Right kidney (tissue), 1 donor: ENCODE measurements at regions not wholly inside any gene's neighbourhood (a gene's known extent, or its start where the extent isn't known, plus 50 kb on each side); places are given as distances from the start of the nearest gene placed in this dataset.

Source experiments
- DNase-seq: peaks from one replicate; pipeline ENCODE4 v3.0.0-alpha.2; 2016

GRCh38 chr10:20971901-20972300 is 74.8 kb upstream of the NEBL start:
- no peak for DNase-seq

- no peak for DNase-seq
Measured at GRCh38 chr10:20970708-20971107, 73.6 kb upstream of the NEBL start.

- DNase-seq, result no peak
Measured at GRCh38 chr10:20970044-20970443, 72.9 kb upstream of the NEBL start.

DNA sequence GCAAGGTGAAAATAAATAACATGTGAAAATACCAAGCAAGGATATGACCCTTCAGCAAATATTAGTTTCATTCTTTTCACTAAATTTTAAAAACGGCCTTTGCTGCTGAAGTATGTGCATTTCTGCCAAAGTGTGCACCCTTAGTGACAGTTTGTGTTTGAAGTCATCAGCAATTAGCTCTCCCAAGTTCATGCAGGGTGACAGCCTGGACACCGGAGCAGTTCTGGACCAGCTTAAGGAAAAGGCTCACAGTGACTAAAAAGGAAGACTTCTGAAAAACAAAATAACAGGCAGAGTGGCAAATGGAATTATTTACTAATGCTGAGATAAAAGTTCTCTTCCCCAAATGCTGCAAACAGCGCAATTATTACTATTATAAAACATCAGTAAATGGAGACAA is 69.3 kb upstream of the NEBL start:
- no peak for DNase-seq

DNA sequence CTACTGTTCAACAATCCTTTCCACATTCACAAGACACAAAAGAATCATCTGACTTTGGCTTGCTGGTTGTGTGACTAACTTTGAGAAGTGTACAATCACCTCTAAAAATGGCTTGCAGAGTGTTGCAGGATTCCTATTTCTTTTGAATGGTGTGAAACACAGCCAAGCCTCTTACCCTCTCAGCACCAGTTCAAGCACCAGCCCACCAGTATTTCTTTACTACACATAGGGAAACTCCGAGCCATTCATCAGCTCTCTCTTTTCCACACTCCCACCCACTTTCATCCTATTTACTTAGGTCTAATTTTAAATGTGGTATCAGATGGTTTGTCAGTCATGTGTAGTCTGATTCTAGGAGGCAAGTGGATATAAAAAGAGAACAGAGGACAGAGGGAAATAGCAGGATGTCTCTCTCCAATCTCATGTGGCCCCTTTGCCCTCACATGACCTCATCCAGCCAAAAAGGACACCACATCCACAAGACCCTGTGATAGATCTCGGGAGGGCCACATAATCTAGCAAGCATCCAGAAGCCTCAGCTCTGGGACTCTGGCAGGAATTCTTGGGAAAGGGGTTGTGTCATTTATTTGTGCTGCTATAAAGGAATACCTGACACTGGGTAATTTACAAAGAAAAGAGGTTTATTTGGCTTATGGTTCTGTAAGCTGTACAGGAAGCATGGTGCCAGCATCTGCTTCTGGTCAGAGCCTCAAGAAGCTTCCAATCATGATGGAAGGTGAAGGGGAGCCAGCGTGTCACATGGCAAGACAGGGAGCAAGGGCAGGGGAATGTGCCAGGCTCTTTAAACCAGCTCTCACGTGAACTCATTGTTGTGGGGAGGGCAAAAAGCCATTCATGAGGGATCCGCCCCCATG is 66.8 kb upstream of the NEBL start:
- DNase-seq, result no peak

- peak; percentile 11 for DNase-seq
Measured at GRCh38 chr10:20963056-20963455, 65.9 kb upstream of the NEBL start.

DNA sequence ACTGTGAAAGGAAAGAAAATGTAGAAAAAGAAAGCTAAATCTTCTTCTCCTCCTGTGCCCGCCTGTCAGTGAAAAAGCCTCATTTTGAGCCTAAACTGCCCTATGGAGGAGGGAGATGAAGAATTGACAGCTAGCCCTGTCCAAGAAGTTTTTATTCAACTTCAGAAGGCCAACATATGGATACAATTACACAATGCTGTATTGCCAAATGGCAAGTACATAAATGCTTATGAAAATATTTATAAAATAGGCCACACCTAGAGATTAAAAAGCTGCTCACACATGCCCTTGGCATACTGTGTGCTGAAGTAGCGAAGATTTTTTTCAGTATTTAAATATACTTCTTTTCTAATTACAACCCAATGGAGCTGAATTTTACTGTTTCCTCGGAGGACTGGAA is 65.1 kb upstream of the NEBL start:
- DNase-seq, result no peak

GRCh38 chr10:20959242-20959641 is 62.1 kb upstream of the NEBL start:
- DNase-seq, result no peak

GRCh38 chr10:20958764-20959163 is 61.7 kb upstream of the NEBL start:
- DNase-seq, result no peak

DNA sequence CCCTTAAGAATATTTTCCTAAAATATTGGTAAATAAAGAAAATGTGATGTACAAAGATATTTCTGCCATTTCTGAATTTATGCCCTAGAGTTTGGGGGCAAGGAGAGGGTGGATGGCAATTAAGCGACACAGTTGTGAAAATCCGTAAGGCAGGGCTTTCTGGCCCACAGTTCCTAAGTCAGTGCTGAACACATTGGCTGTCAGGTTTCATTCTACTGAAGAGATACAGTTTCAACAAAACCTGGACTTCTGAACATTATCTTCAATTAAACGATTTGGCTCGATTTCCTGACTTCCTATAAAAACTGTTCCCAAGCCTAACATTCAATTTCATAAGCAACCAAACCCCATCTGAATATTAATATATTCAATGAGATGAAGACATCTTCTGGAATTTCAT is 61.1 kb upstream of the NEBL start:
- DNase-seq, result no peak

GRCh38 chr10:20957744-20958143 is 60.6 kb upstream of the NEBL start:
- no peak for DNase-seq

GRCh38 chr10:20956843-20957242 is 59.7 kb upstream of the NEBL start:
- no peak for DNase-seq

GRCh38 chr10:20955355-20955893 is 58.3 kb upstream of the NEBL start:
- no peak for DNase-seq

- no peak for DNase-seq
Measured at GRCh38 chr10:20954519-20954918, 57.4 kb upstream of the NEBL start.

DNA sequence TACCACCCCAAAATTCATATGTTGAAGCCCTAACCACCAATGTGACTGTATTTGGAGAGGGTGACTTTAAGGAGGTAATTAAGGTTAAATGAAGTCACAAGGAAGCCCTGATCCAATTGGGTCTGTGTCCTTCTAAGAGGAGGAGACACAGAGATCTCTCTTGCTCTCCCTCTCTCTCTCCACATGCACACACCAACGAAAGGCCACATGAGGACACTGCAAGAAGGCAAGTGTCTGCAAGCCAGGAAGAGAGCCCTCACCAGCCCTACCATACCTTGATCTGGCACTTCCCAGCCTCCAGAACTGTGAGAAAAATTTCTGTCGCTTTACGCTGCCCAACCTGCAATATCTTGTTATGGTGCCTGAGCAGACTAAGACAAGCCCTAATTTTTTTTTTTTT is 56.0 kb upstream of the NEBL start:
- no peak for DNase-seq

DNA sequence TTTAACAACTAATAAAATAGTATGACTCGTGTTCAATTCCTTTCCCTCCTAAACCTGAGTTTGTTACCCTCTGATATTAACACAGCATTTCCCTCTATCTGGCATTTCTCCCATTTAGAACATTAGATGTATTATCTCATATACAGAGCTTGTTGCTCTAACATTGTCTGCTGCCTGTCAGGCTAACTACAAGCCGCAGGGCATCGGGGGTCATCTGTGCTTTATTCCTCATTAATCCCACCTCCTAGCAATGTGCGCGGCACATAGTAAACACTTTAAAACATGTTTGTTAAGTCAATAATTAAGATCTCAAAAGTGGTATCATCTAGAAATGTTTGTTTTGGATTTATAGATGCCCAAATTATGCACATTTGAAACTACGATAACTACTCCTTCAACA is 52.9 kb upstream of the NEBL start:
- no peak for DNase-seq

- DNase-seq, result no peak
Measured at GRCh38 chr10:20948686-20949327, 51.7 kb upstream of the NEBL start.
